Astrocyte (in vitro differentiated cells and primary cell): ENCODE measurements at regions not wholly inside any gene's neighbourhood (a gene's known extent, or its start where the extent isn't known, plus 50 kb on each side); places are given as distances from the start of the nearest gene placed in this dataset.
"Not testable (repeated sequence)": the region's sequence is repeated elsewhere in the genome, so short reads cannot be mapped to it uniquely, and the experiment has no call there.

Experiments used
- DNase-seq: peaks from one replicate; pipeline ENCODE4 v3.0.0-alpha.2; 2010; ENCODE audit warnings: low read depth
- FAIRE-seq: peaks from 2 replicates; lab custom pipeline; 2011; peaks lifted over from hg19 to GRCh38; lab: Jason Lieb, UNC
- H2AFZ ChIP-seq: 2 replicates; pipeline ENCODE4 v1.6.0; 2012; ENCODE audit warnings: low read depth, low read length, inconsistent platforms
- H3K27ac ChIP-seq: 2 replicates; pipeline ENCODE4 v1.5.1; 2011; ENCODE audit warnings: low read depth, low read length, inconsistent platforms
- H3K27me3 ChIP-seq: 2 replicates; pipeline ENCODE4 v1.6.0; 2011; ENCODE audit warnings: low read length, inconsistent platforms; ENCODE audit not compliant: insufficient read depth
- H3K36me3 ChIP-seq: 2 replicates; pipeline ENCODE4 v1.5.1; 2011; ENCODE audit warnings: low read length, inconsistent platforms; ENCODE audit not compliant: insufficient read depth
- H3K4me1 ChIP-seq: 2 replicates; pipeline ENCODE4 v1.5.1; 2011; ENCODE audit warnings: low read length, inconsistent platforms; ENCODE audit not compliant: insufficient read depth
- H3K4me2 ChIP-seq: 2 replicates; pipeline ENCODE4 v1.6.0; 2012; ENCODE audit warnings: low read length, inconsistent platforms
- H3K4me3 ChIP-seq: 2 replicates; pipeline ENCODE4 v1.5.1; 2011; ENCODE audit warnings: low read depth, mild to moderate bottlenecking, low read length, inconsistent platforms; ENCODE audit not compliant: insufficient read depth
- H3K79me2 ChIP-seq: 2 replicates; pipeline ENCODE4 v1.6.0; 2012; ENCODE audit warnings: mild to moderate bottlenecking, low read length, inconsistent platforms; ENCODE audit not compliant: insufficient read depth
- H3K9ac ChIP-seq: 2 replicates; pipeline ENCODE4 v1.6.0; 2012; ENCODE audit warnings: mild to moderate bottlenecking, low read length, inconsistent platforms
- H3K9me3 ChIP-seq: 2 replicates; pipeline ENCODE4 v1.5.1; 2012; ENCODE audit warnings: low read depth, mild to moderate bottlenecking, low read length, inconsistent platforms; ENCODE audit not compliant: insufficient read depth
- H4K20me1 ChIP-seq: 2 replicates; pipeline ENCODE4 v1.6.0; 2012; ENCODE audit warnings: low read length, inconsistent platforms; ENCODE audit not compliant: insufficient read depth
- H3K27ac Mint-ChIP-seq: one replicate; pipeline ENCODE4 v1.8.0; 2021; ENCODE audit warnings: mild to moderate bottlenecking, mixed read lengths; ENCODE audit not compliant: unreplicated experiment
- H3K27me3 Mint-ChIP-seq: one replicate; pipeline ENCODE4 v1.8.0; 2021; ENCODE audit warnings: low read depth, mixed read lengths; ENCODE audit not compliant: unreplicated experiment
- H3K36me3 Mint-ChIP-seq: one replicate; pipeline ENCODE4 v1.8.0; 2021; ENCODE audit warnings: low read depth, mixed read lengths; ENCODE audit not compliant: unreplicated experiment
- H3K4me1 Mint-ChIP-seq: one replicate; pipeline ENCODE4 v1.8.0; 2021; ENCODE audit warnings: low read depth, mixed read lengths; ENCODE audit not compliant: unreplicated experiment
- H3K4me3 Mint-ChIP-seq: one replicate; pipeline ENCODE4 v1.8.0; 2021; ENCODE audit warnings: mild to moderate bottlenecking, moderate library complexity, mixed read lengths; ENCODE audit not compliant: unreplicated experiment
- H3K9me3 Mint-ChIP-seq: one replicate; pipeline ENCODE4 v1.8.0; 2021; ENCODE audit warnings: mild to moderate bottlenecking, mixed read lengths; ENCODE audit not compliant: unreplicated experiment
- CTCF ChIP-seq: IDR thresholded peaks from 2 replicates; pipeline ENCODE4 v1.5.1; 2011; ENCODE audit warnings: low read depth, mild to moderate bottlenecking, inconsistent platforms, low read length, moderate library complexity; ENCODE audit not compliant: insufficient read depth
- EZH2 ChIP-seq: IDR thresholded peaks from 2 replicates; pipeline ENCODE4 v1.6.1; 2012; ENCODE audit warnings: mild to moderate bottlenecking, low read length, inconsistent platforms; ENCODE audit not compliant: insufficient read depth

- FAIRE-seq (no peak), DNase-seq (no peak)
- H3K27ac Mint-ChIP-seq: no peak overlapping the region
- no peaks in the 10 kb centered on the region for H3K4me1 ChIP-seq
- H3K9ac ChIP-seq: no peak overlapping the region
- no peaks in the 10 kb centered on the region for H3K36me3 Mint-ChIP-seq
- H3K9me3 Mint-ChIP-seq: no peaks in the 10 kb centered on the region
- no peak overlapping the region for H3K4me3 ChIP-seq
- no peaks in the 10 kb centered on the region for H3K9me3 ChIP-seq
- H3K4me3 Mint-ChIP-seq: no peak overlapping the region
- no peak for TF ChIP-seq EZH2
- TF ChIP-seq CTCF: no peak
- no peaks in the 10 kb centered on the region for H3K27me3 Mint-ChIP-seq
- H3K4me2 ChIP-seq: no peak overlapping the region
- no peaks in the 10 kb centered on the region for H3K4me1 Mint-ChIP-seq
- no peaks in the 10 kb centered on the region for H3K36me3 ChIP-seq
- H3K27me3 ChIP-seq: no peaks in the 10 kb centered on the region
- no peaks in the 10 kb centered on the region for H3K79me2 ChIP-seq
- H2AFZ ChIP-seq: no peak overlapping the region
- no peaks in the 10 kb centered on the region for H4K20me1 ChIP-seq
- H3K27ac ChIP-seq: no peak overlapping the region
Measured at GRCh38 chr14:81618695-81619094, 85.0 kb upstream of the SEL1L start.

GRCh38 chr14:81619816-81620215, 86.2 kb upstream of the SEL1L start:
- FAIRE-seq: no peak
- DNase-seq: no peak
- H3K4me3 ChIP-seq: no peak overlapping the region

GRCh38 chr14:81623771-81624396, 90.2 kb upstream of the SEL1L start:
- not testable (repeated sequence) for H3K27me3 ChIP-seq, H3K9me3 ChIP-seq, H3K9me3 Mint-ChIP-seq, H3K36me3 ChIP-seq, H3K4me1 ChIP-seq, H3K4me2 ChIP-seq, H3K9ac ChIP-seq, H3K27me3 Mint-ChIP-seq, H3K4me3 Mint-ChIP-seq, H3K27ac Mint-ChIP-seq, H4K20me1 ChIP-seq, H3K4me1 Mint-ChIP-seq, H2AFZ ChIP-seq, H3K4me3 ChIP-seq, H3K79me2 ChIP-seq, FAIRE-seq, H3K36me3 Mint-ChIP-seq, DNase-seq, H3K27ac ChIP-seq

More at GRCh38 chr14:81619816-81620215, 86.2 kb upstream of the SEL1L start:
- Histone ChIP-seq H3K9ac (no peak overlapping the region), H4K20me1 (no peaks in the 10 kb centered on the region), H3K27ac (no peak overlapping the region), H3K4me1 (no peaks in the 10 kb centered on the region), H3K79me2 (no peaks in the 10 kb centered on the region), H3K9me3 (no peaks in the 10 kb centered on the region), H2AFZ (no peak overlapping the region), H3K36me3 (no peaks in the 10 kb centered on the region), H3K27me3 (no peaks in the 10 kb centered on the region), H3K4me2 (no peak overlapping the region)
- TF ChIP-seq EZH2: no peak
- Mint-ChIP-seq H3K27me3 (no peaks in the 10 kb centered on the region), H3K4me3 (no peak overlapping the region), H3K9me3 (no peaks in the 10 kb centered on the region), H3K27ac (no peak overlapping the region), H3K4me1 (no peaks in the 10 kb centered on the region), H3K36me3 (no peaks in the 10 kb centered on the region)
